B cell (primary cell): ENCODE measurements at regions not wholly inside any gene's neighbourhood (a gene's known extent, or its start where the extent isn't known, plus 50 kb on each side); places are given as distances from the start of the nearest gene placed in this dataset.

Experiments
- ATAC-seq: fragments of 200-7000 bp; cut with Tn5 transposase; one replicate; pipeline ENCODE4 v1.10.0; 2021; ENCODE audit warnings: low read depth, mild to moderate bottlenecking, moderate number of reproducible peaks, moderate library complexity
- CTCF ChIA-PET: fragments of 350-600 bp; sonication (Branson Sonifier 250); formaldehyde crosslinking; loops from one replicate; lab custom pipeline; 2021; ENCODE audit warnings: antibody characterized with exemption, inconsistent platforms; lab: Charles Lee
- POLR2A ChIA-PET: fragments of 350-600 bp; sonication (Branson Sonifier 250); formaldehyde crosslinking; loops from one replicate; lab custom pipeline; 2021; ENCODE audit warnings: antibody characterized with exemption; lab: Charles Lee
- DNase-seq: peaks from one replicate; pipeline ENCODE4 v3.0.0; 2013
- H2AFZ ChIP-seq: 2 replicates; pipeline ENCODE4 v1.6.1; 2012; ENCODE audit warnings: mild to moderate bottlenecking, low read depth, low read length; ENCODE audit not compliant: insufficient read depth, poor library complexity, severe bottlenecking
- H3K27ac ChIP-seq, 2 donors: 1 replicate in 1 of 2; 2 replicates in 1 of 2; pipeline ENCODE4 v1.5.1; 2012 to 2013; ENCODE audit warnings: low read length in 2 of 2, mild to moderate bottlenecking in 2 of 2, moderate library complexity in 1 of 2
- H3K27me3 ChIP-seq, 4 experiments: fragments of 200-600 bp in 1 of 4; sonication (generic) in 1 of 4; replicated peaks in 1 of 4; 1 replicate in 2 of 4; 2 replicates in 2 of 4; pipeline versions ENCODE4 v1.6.1 to v1.7.0; 2013 to 2016; ENCODE audit warnings: low read length in 3 of 4, mild to moderate bottlenecking in 2 of 4, mixed read lengths in 1 of 4, moderate library complexity in 1 of 4; ENCODE audit not compliant: insufficient read depth in 4 of 4, control insufficient read depth in 3 of 4; ENCODE audit errors: control extremely low read depth in 1 of 4
- H3K36me3 ChIP-seq, 2 experiments: replicated peaks in 1 of 2; 1 replicate in 1 of 2; 2 replicates in 1 of 2; pipeline versions ENCODE4 v1.6.1 to v1.7.1; 2013; ENCODE audit warnings: low read length in 1 of 2; ENCODE audit not compliant: insufficient read depth in 2 of 2, control insufficient read depth in 1 of 2; ENCODE audit errors: control extremely low read depth in 1 of 2, extremely low read depth in 1 of 2
- H3K4me1 ChIP-seq, 2 donors: fragments of 200-600 bp in 1 of 2; sonication (generic) in 1 of 2; 1 replicate in 1 of 2; 2 replicates in 1 of 2; pipeline versions ENCODE4 v1.5.1 to v1.6.1; 2013 to 2017; ENCODE audit warnings: low read length in 2 of 2; ENCODE audit not compliant: control insufficient read depth in 2 of 2, insufficient read depth in 2 of 2
- H3K4me2 ChIP-seq: replicated peaks from 2 replicates; pipeline ENCODE3; 2012; ENCODE audit warnings: mild to moderate bottlenecking, low read depth, low read length; ENCODE audit not compliant: poor library complexity, severe bottlenecking
- H3K4me3 ChIP-seq, 5 experiments: fragments of 200-600 bp in 1 of 5; sonication (generic) in 1 of 5; 1 replicate in 3 of 5; 2 replicates in 2 of 5; pipeline versions ENCODE4 v1.5.1 to v1.7.0; 2011 to 2016; ENCODE audit warnings: low read length in 4 of 5, mild to moderate bottlenecking in 4 of 5, low read depth in 2 of 5, control low read depth in 1 of 5, moderate library complexity in 1 of 5; ENCODE audit not compliant: insufficient read depth in 1 of 5; ENCODE audit errors: control extremely low read depth in 1 of 5, extremely low read depth in 1 of 5
- H3K79me2 ChIP-seq: fragments of 200-600 bp; sonication (generic); one replicate; pipeline ENCODE4 v1.6.0; 2016; ENCODE audit warnings: low read length; ENCODE audit not compliant: control insufficient read depth, insufficient read depth
- H3K9ac ChIP-seq: fragments of 200-600 bp; sonication (generic); 2 replicates; pipeline ENCODE4 v1.6.1; 2017; ENCODE audit warnings: mild to moderate bottlenecking, low read length, moderate library complexity
- H3K9me3 ChIP-seq, 3 donors: one replicate each; pipeline versions ENCODE4 v1.6.1 to v1.7.1; 2013; ENCODE audit warnings: low read length in 2 of 3; ENCODE audit not compliant: control insufficient read depth in 2 of 3, insufficient read depth in 1 of 3; ENCODE audit errors: control extremely low read depth in 1 of 3
- H4K20me1 ChIP-seq: 2 replicates; pipeline ENCODE4 v1.6.0; 2012; ENCODE audit warnings: mild to moderate bottlenecking, low read length; ENCODE audit not compliant: insufficient read depth, control insufficient read depth, poor library complexity, severe bottlenecking
- H3K27ac Mint-ChIP-seq: one replicate; pipeline ENCODE4 v1.8.0; 2021; ENCODE audit warnings: mixed read lengths
- H3K27me3 Mint-ChIP-seq: one replicate; pipeline ENCODE4 v1.8.0; 2021; ENCODE audit warnings: mixed read lengths
- H3K4me1 Mint-ChIP-seq: one replicate; pipeline ENCODE4 v1.8.0; 2021; ENCODE audit warnings: mixed read lengths
- H3K4me3 Mint-ChIP-seq: one replicate; pipeline ENCODE4 v1.8.0; 2021; ENCODE audit warnings: mixed read lengths
- H3K9me3 Mint-ChIP-seq: one replicate; pipeline ENCODE4 v1.8.0; 2022; ENCODE audit warnings: mixed read lengths; ENCODE audit not compliant: insufficient read depth
- EZH2 ChIP-seq: IDR thresholded peaks from 2 replicates; pipeline ENCODE4 v1.6.1; 2012; ENCODE audit warnings: borderline replicate concordance, low read depth, mild to moderate bottlenecking, moderate library complexity, low read length; ENCODE audit not compliant: insufficient read depth, poor library complexity, severe bottlenecking
- WGBS: methylation state at CpG from one replicate; pipeline ENCODE4 v1.1.5; 2013; ENCODE audit warnings: missing lambda C conversion rate; ENCODE audit not compliant: insufficient coverage; 5-methylcytosine and 5-hydroxymethylcytosine counted together
- intact Hi-C: fragments of 100-400 bp; cut with micrococcal nuclease; formaldehyde crosslinking; loops from one replicate; pipeline ENCODE4 v1.10.0; 2022
- TF ChIP-seq, protein P1 (sequence below): fragments of 200-600 bp; IDR thresholded peaks from one replicate; pipeline ENCODE4 v1.8.0; 2022; ENCODE audit warnings: antibody characterized with exemption, mild to moderate bottlenecking

DNA sequence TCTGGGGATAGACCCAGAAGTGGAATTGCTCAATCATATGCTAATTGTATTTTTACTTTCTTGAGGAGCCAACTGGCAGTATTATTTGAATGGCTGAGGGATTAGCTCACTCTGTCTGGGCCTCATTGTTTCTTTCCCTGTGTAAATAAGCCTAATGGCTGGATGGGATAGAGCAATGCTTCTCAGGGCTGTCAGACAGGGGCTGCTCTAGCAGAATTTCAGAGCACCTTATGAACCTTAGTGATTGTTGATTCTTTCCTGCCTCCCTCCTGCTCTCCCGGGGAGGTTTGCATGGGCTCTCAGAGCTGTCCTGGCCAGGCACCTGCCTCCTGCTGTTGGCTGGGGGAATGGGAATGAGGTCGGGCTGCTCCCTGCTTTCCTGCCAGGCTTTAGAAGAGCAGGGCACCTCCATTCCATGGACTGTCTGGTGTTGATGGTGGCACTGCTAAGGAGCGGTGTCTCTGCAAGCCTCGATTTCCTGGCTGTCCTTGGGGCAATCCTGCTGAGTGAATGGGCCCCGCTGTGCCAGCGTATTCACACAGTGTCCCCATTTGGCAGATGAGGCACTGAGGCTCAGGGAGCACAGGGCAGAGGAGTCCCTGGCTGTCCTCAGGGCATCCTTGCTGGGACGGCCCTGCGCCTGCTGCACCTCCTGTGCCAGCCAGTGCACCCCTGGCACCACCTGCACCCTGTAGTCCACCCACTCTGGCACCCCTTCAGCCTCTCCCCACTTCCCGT is 468.2 kb upstream of the HS6ST1 start:
- DNase-seq = no peak
- TF ChIP-seq EZH2 = no peak
- TF ChIP-seq, protein P1, sequence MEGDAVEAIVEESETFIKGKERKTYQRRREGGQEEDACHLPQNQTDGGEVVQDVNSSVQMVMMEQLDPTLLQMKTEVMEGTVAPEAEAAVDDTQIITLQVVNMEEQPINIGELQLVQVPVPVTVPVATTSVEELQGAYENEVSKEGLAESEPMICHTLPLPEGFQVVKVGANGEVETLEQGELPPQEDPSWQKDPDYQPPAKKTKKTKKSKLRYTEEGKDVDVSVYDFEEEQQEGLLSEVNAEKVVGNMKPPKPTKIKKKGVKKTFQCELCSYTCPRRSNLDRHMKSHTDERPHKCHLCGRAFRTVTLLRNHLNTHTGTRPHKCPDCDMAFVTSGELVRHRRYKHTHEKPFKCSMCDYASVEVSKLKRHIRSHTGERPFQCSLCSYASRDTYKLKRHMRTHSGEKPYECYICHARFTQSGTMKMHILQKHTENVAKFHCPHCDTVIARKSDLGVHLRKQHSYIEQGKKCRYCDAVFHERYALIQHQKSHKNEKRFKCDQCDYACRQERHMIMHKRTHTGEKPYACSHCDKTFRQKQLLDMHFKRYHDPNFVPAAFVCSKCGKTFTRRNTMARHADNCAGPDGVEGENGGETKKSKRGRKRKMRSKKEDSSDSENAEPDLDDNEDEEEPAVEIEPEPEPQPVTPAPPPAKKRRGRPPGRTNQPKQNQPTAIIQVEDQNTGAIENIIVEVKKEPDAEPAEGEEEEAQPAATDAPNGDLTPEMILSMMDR = no peak
- WGBS = 85% methylated on average over 9 of the region's 9 CpGs
- Histone ChIP-seq H3K27me3 (no peaks in the 10 kb centered on the region), H3K79me2 (no peaks in the 10 kb centered on the region), H4K20me1 (no peaks in the 10 kb centered on the region), H3K4me1 (no peaks in the 10 kb centered on the region), H3K9me3 (peaks cover 0 to 9% (median 0%) of the 10 kb centered on the region in 3 donors), H3K9ac (no peak overlapping the region), H3K27ac (no peak overlapping the region), H2AFZ (no peak overlapping the region), H3K4me3 (no peak overlapping the region), H3K4me2 (no peak overlapping the region), H3K36me3 (no peaks in the 10 kb centered on the region)
- intact Hi-C loops = no loop called here
- no peak overlapping the region for H3K4me3 Mint-ChIP-seq
- peaks cover 4% of the 10 kb centered on the region for H3K9me3 Mint-ChIP-seq
- no peak for ATAC-seq
- H3K27ac Mint-ChIP-seq = no peak overlapping the region
- no peaks in the 10 kb centered on the region for H3K4me1 Mint-ChIP-seq
- POLR2A ChIA-PET = no interaction called here
- CTCF ChIA-PET = no interaction called here
- H3K27me3 Mint-ChIP-seq = peaks cover 3% of the 10 kb centered on the region

DNA sequence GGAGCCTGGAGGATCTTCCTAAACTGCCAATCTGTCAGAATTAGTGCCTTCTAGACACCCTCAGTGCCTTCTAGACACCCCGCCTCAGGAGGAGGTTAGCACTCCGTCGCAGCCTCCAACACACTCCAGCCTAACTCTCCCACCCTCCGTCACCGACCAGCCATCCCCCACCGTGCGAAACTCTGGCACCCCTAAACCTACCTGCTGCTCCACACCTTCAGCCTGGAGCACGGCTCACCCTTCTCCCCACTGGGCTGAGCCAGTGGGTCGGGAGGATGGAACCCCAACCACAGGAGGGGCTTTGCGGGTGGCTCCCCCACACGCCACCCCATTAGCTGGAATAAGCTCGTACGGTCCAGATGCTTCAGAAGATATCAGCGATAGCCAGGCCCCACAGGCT is 468.9 kb upstream of the HS6ST1 start:
- Mint-ChIP-seq H3K4me1 (no peaks in the 10 kb centered on the region), H3K9me3 (peaks cover 4% of the 10 kb centered on the region), H3K4me3 (no peak overlapping the region), H3K27ac (no peak overlapping the region), H3K27me3 (peaks cover 3% of the 10 kb centered on the region)
- H3K27ac ChIP-seq = no peak overlapping the region
- no peak overlapping the region for H2AFZ ChIP-seq
- no peak for DNase-seq
- ChIA-PET POLR2A (no interaction called here), CTCF (no interaction called here)
- no peak for TF ChIP-seq EZH2
- no peaks in the 10 kb centered on the region for H3K36me3 ChIP-seq
- H3K4me1 ChIP-seq = no peaks in the 10 kb centered on the region
- no peak overlapping the region for H3K4me3 ChIP-seq
- WGBS = 92% methylated on average over 10 of the region's 14 CpGs
- H3K4me2 ChIP-seq = no peak overlapping the region
- no peaks in the 10 kb centered on the region for H3K27me3 ChIP-seq
- peaks cover 0 to 11% (median 0%) of the 10 kb centered on the region in 3 donors for H3K9me3 ChIP-seq
- H3K9ac ChIP-seq = no peak overlapping the region
- ATAC-seq = no peak
- intact Hi-C loops = no loop called here
- H4K20me1 ChIP-seq = no peaks in the 10 kb centered on the region
- H3K79me2 ChIP-seq = no peaks in the 10 kb centered on the region
